ENCODE measurements at regions not wholly inside any gene's neighbourhood (a gene's known extent, or its start where the extent isn't known, plus 50 kb on each side); places are given as distances from the start of the nearest gene placed in this dataset.

DNA sequence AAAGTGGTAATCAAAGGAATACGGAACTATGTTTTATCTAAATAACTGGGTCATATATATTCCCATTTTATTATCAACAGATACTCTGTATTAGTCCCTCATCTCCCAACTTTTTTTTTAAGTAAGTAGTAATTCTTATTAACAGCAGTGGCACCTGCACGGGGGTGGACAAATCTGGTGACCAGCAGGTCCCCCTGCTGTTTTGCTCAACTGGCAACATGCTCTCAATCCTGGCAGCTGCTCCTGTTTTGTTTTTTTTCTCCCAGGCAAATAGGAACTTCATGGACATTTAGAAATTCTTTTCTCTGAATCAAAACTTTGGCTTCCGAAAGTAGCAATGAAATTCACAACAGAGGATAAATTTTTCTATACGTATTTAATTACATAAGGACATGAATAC lies 193.5 kb downstream of the SS18 start:
- TF ChIP-seq, protein P1, sequence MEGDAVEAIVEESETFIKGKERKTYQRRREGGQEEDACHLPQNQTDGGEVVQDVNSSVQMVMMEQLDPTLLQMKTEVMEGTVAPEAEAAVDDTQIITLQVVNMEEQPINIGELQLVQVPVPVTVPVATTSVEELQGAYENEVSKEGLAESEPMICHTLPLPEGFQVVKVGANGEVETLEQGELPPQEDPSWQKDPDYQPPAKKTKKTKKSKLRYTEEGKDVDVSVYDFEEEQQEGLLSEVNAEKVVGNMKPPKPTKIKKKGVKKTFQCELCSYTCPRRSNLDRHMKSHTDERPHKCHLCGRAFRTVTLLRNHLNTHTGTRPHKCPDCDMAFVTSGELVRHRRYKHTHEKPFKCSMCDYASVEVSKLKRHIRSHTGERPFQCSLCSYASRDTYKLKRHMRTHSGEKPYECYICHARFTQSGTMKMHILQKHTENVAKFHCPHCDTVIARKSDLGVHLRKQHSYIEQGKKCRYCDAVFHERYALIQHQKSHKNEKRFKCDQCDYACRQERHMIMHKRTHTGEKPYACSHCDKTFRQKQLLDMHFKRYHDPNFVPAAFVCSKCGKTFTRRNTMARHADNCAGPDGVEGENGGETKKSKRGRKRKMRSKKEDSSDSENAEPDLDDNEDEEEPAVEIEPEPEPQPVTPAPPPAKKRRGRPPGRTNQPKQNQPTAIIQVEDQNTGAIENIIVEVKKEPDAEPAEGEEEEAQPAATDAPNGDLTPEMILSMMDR (IDR thresholded peaks at IDR 0.05; ENCODE audit: low read depth, low read length, missing control alignments): no peak
- H3K4me3 ChIP-seq (ENCODE audit: low read depth, low read length): no peak overlapping the region
- DNase-seq (ENCODE audit: low read depth): no peak

DNA sequence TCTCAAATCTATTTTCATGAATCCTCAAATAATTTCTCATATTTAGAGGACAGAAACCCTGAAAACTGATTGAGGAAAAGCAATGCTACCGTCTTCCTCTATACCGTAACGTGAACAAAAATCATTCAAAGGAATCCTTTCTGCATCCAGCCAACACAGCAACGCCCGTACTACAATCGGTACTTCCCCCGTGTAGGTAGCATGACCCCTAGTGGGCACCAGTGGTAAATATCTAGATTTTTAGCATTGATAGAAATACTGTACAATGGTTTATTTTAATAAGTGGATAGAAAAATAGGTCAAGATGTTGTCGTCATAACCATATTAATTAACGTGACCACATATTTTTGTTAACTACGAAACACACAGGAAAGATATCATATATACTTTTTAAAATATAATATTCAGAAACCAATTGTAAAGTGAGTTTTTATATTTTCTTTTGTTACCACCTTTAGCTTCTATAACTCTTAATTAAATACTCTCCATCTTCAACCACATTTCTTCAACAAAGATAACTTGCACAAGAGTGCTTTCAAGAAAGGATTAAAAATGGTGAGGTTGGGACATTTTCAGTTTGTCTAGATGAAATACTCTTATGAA lies 194.1 kb downstream of the SS18 start:
- TF ChIP-seq, protein P1 (IDR thresholded peaks at IDR 0.05; ENCODE audit: low read depth, low read length, missing control alignments): peak; percentile 76
- peak; percentile 12 for DNase-seq (ENCODE audit: low read depth)
- H3K4me3 ChIP-seq (ENCODE audit: low read depth, low read length): no peak overlapping the region

DNA sequence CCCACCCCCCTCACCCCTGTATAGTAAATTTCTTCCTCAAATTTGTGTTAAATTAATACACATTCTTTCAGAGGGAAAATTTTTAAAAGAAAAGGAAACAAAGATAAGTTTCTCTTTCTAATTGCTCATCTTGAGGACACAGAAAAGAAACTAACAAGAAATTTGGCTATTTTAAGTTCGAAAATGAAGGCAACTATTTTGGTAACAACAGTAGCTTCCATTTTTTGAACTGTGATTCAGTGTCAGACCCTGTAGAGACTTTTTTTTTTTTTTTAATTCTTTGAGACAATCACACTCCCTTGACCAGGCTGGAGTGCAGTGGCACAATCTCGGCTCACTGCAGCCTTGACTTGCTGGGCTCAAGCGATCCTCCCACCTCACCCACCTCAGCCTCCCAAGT lies 194.9 kb downstream of the SS18 start:
- no peak overlapping the region for H3K4me3 ChIP-seq (ENCODE audit: low read depth, low read length)
- TF ChIP-seq, protein P1 (IDR thresholded peaks at IDR 0.05; ENCODE audit: low read depth, low read length, missing control alignments): no peak
- no peak for DNase-seq (ENCODE audit: low read depth)

DNA sequence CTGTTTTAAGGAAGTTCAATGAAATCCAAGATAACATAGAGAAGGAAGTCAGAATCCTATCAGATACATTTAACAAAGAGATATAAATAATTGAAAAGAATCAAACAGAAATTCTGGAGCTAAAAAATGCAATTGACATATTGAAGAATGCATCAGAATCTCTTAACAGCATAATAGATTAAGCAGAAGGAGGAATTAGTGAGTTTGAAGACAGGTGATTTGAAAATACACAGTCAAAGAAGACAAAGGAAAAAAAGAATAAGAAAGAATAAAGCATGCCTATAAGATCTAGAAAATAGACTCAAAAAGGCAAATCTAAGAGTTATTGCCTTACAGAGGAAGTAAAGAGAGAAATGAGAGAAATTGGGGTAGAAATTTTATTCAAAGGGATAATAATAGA lies 204.1 kb downstream of the SS18 start:
- TF ChIP-seq, protein P1 (IDR thresholded peaks at IDR 0.05; ENCODE audit: low read depth, low read length, missing control alignments): no peak
- DNase-seq (ENCODE audit: low read depth): no peak
- H3K4me3 ChIP-seq (ENCODE audit: low read depth, low read length): no peak overlapping the region

DNA sequence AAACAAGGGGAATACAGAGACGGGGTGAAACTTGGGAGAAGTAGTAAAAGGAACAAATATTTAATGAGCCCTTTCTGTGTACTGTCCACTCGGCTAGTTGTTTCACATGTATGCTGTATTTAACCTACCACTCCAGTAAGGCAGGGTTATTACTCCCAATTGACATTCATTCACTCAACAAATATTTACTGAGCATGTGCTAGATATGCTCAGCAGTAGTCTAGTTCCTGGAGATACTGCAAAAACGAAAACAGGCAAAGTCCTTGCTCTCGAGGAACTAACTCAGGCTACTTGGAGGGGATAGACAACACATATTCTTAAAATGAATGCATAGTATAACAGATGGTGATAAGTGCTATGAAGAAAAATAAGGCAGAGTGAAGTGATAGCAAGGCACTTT lies 207.3 kb downstream of the SS18 start:
- H3K4me3 ChIP-seq (ENCODE audit: low read depth, low read length): no peak overlapping the region
- TF ChIP-seq, protein P1 (IDR thresholded peaks at IDR 0.05; ENCODE audit: low read depth, low read length, missing control alignments): no peak
- no peak for DNase-seq (ENCODE audit: low read depth)

DNA sequence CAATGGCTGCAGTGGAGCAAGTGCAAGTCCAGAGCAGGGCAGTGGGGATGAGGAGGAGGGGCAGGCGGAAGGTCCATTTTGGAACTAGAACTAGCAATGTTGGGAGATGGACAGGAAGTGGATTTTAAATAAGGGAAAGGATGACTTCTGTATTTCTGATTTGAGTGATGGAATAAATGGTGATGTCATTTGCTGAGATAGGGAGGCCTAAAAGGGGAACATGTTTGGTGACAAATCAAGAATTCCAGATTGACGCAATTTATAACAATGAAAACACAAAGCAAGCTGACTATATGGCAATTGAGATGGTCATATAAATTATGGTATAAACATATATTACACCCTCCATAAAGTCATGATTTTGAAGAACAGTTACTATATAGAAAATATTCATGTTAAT lies 209.3 kb downstream of the SS18 start:
- TF ChIP-seq, protein P1 (IDR thresholded peaks at IDR 0.05; ENCODE audit: low read depth, low read length, missing control alignments): no peak
- DNase-seq (ENCODE audit: low read depth): no peak
- no peak overlapping the region for H3K4me3 ChIP-seq (ENCODE audit: low read depth, low read length)

DNA sequence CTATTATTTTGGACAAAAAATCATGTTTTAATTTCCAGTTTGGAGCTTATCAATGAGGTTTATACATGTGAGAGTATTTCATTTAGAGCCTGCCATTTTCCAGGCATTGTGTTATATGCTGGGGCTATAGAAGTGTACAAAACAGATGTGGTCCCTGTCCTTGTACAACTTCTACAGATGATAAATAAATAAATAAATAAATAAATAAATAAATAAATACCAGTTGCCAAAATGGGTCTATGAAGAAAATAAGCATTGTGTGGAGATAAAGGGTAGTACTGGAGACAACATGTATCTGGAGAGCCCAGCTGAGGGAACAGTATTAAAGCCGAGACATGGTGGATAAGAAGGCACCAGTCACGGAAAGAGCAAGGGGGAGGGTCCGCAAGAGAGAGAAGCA lies 210.0 kb downstream of the SS18 start:
- no peak overlapping the region for H3K4me3 ChIP-seq (ENCODE audit: low read depth, low read length)
- no peak for DNase-seq (ENCODE audit: low read depth)
- TF ChIP-seq, protein P1 (IDR thresholded peaks at IDR 0.05; ENCODE audit: low read depth, low read length, missing control alignments): no peak

Measured in GM12864 (cell line).